HepG2 (cell line): ENCODE measurements at regions not wholly inside any gene's neighbourhood (a gene's known extent, or its start where the extent isn't known, plus 50 kb on each side); places are given as distances from the start of the nearest gene placed in this dataset.

Experiments
- ATAC-seq: fragments of 200-7000 bp; cut with Tn5 transposase; 3 replicates; pipeline ENCODE4 v1.9.1; 2020; ENCODE audit warnings: mild to moderate bottlenecking, moderate library complexity
- BruUV-seq: library from RNA; stranded (reverse); fragments of 400-500 nt; replicated peaks from 2 replicates; lab custom pipeline; 2021; lab: Mats Ljungman, UMichigan
- CTCF ChIA-PET: fragments of 300-600 bp; formaldehyde crosslinking; extraction: SDS; loops from one replicate; lab custom pipeline; 2021; ENCODE audit warnings: low total read pairs, inconsistent platforms, low intra/inter-chr PET ratio; lab: Yijun Ruan, JAX
- POLR2A ChIA-PET: fragments of 350-600 bp; sonication (Branson Sonifier 250); formaldehyde crosslinking; loops from one replicate; lab custom pipeline; 2020; ENCODE audit warnings: antibody characterized with exemption, inconsistent platforms; lab: Yijun Ruan, JAX
- DNase-seq: peaks from one replicate; pipeline ENCODE4 v3.0.0-alpha.2; 2015; ENCODE audit warnings: low spot score
- FAIRE-seq: peaks from 3 replicates; lab custom pipeline; 2011; peaks lifted over from hg19 to GRCh38; lab: Jason Lieb, UNC
- H2AFZ ChIP-seq: one replicate; pipeline ENCODE4 v1.6.1; 2011; ENCODE audit warnings: low read length, inconsistent platforms
- H3K27ac ChIP-seq: fragments of 300-600 bp; 3 replicates; pipeline ENCODE4 v1.8.0; 2011; ENCODE audit warnings: mixed run types, mild to moderate bottlenecking, mixed read lengths, low read length, inconsistent platforms; ENCODE audit not compliant: insufficient read depth; ENCODE audit errors: extremely low read length
- H3K27me3 ChIP-seq, 2 experiments: fragments of 200-600 bp in 1 of 2; 2 replicates in 1 of 2; 3 replicates in 1 of 2; pipeline versions ENCODE4 v1.6.0 to v1.8.0; 2011; ENCODE audit warnings: low read length in 2 of 2, mild to moderate bottlenecking in 2 of 2, moderate library complexity in 2 of 2, inconsistent platforms in 1 of 2; ENCODE audit not compliant: insufficient read depth in 2 of 2, control insufficient read depth in 1 of 2
- H3K36me3 ChIP-seq, 2 experiments: fragments of 200-600 bp in 1 of 2; replicated peaks in 1 of 2; 2 replicates in 1 of 2; 3 replicates in 1 of 2; pipeline versions ENCODE4 v1.5.1 to v1.8.0; 2011; ENCODE audit warnings: low read length in 2 of 2, inconsistent platforms in 1 of 2; ENCODE audit not compliant: insufficient read depth in 2 of 2, control insufficient read depth in 1 of 2
- H3K4me1 ChIP-seq: 2 replicates; pipeline ENCODE4 v1.5.1; 2012; ENCODE audit warnings: low read length, inconsistent platforms; ENCODE audit not compliant: insufficient read depth
- H3K4me2 ChIP-seq: 2 replicates; pipeline ENCODE4 v1.6.0; 2011; ENCODE audit warnings: low read depth, low read length, inconsistent platforms
- H3K4me3 ChIP-seq, 3 experiments: fragments of 200-600 bp in 1 of 3; sonication (generic), shearing (Covaris generic) in 1 of 3; replicated peaks in 1 of 3; 2 replicates each; pipeline ENCODE4 v1.5.1; 2011 to 2016; ENCODE audit warnings: low read length in 3 of 3, inconsistent platforms in 2 of 3, low read depth in 2 of 3, mild to moderate bottlenecking in 2 of 3, control low read depth in 1 of 3, mixed read lengths in 1 of 3; ENCODE audit not compliant: insufficient read depth in 1 of 3
- H3K79me2 ChIP-seq: one replicate; pipeline ENCODE4 v1.6.1; 2011; ENCODE audit warnings: low read length, inconsistent platforms; ENCODE audit not compliant: insufficient read depth
- H3K9ac ChIP-seq: 2 replicates; pipeline ENCODE4 v1.6.0; 2011; ENCODE audit warnings: mild to moderate bottlenecking, low read depth, low read length, inconsistent platforms; ENCODE audit not compliant: insufficient read depth
- H3K9me3 ChIP-seq: 2 replicates; pipeline ENCODE4 v1.5.1; 2012; ENCODE audit warnings: mild to moderate bottlenecking, low read length
- H4K20me1 ChIP-seq: 2 replicates; pipeline ENCODE4 v1.6.0; 2011; ENCODE audit warnings: inconsistent platforms, mild to moderate bottlenecking, low read length, moderate library complexity; ENCODE audit not compliant: insufficient read depth
- ARNT ChIP-seq: fragments of 450-650 bp; IDR thresholded peaks from 2 replicates; pipeline ENCODE4 v1.6.1; 2017
- FOXA1 ChIP-seq, 2 experiments: fragments of 450-650 bp in 1 of 2; sonication (generic) in 1 of 2; formaldehyde crosslinking in 1 of 2; IDR thresholded peaks; 2 replicates each; pipeline versions ENCODE4 v1.4.0 to v1.6.1; 2016 to 2020; ENCODE audit warnings: missing genetic modification reagents in 1 of 2
- MTA1 ChIP-seq: sonication (generic); formaldehyde crosslinking; IDR thresholded peaks from 2 replicates; pipeline ENCODE4 v1.4.0; 2020; ENCODE audit warnings: missing genetic modification reagents, mild to moderate bottlenecking, borderline replicate concordance
- SOX13 ChIP-seq, 3 experiments: fragments of 450-650 bp in 1 of 3; sonication (generic) in 1 of 3; formaldehyde crosslinking in 1 of 3; IDR thresholded peaks in 2 of 3; conservative IDR thresholded peaks in 1 of 3; 2 replicates each; pipeline versions ENCODE4 v1.5.0 to v1.6.1; 2016 to 2020; ENCODE audit warnings: antibody characterized with exemption in 1 of 3, mild to moderate bottlenecking in 1 of 3, missing compliant biosample characterization in 1 of 3, missing genetic modification reagents in 1 of 3, moderate library complexity in 1 of 3
- ZNF10 ChIP-seq: sonication (generic); formaldehyde crosslinking; IDR thresholded peaks from 2 replicates; pipeline ENCODE4 v1.4.0; 2020; ENCODE audit warnings: mild to moderate bottlenecking, low read depth, missing genetic modification reagents, borderline replicate concordance
- ZNF768 ChIP-seq: sonication (generic); formaldehyde crosslinking; IDR thresholded peaks from 2 replicates; pipeline ENCODE4 v1.4.0; 2020; ENCODE audit warnings: missing genetic modification reagents
- ZNF775 ChIP-seq: sonication (generic); formaldehyde crosslinking; IDR thresholded peaks from 2 replicates; pipeline ENCODE4 v1.4.0; 2020; ENCODE audit warnings: missing genetic modification reagents, mild to moderate bottlenecking, moderate library complexity, borderline replicate concordance
- WGBS: methylation state at CpG from one replicate; pipeline ENCODE4 v1.1.6; 2017; ENCODE audit warnings: low lambda C conversion rate; 5-methylcytosine and 5-hydroxymethylcytosine counted together
- in situ Hi-C: cut with HindIII; loops from 2 replicates; pipeline ENCODE4 v1.10.0; 2017; ENCODE audit warnings: low pct_unique_long_range_greater_than_20kb; ENCODE audit not compliant: extremely low pct_ligation_motif_present
- intact Hi-C: fragments of 100-400 bp; cut with micrococcal nuclease; formaldehyde crosslinking; loops from one replicate; pipeline ENCODE4 v1.10.0; 2022; ENCODE audit not compliant: unreplicated experiment
- TF ChIP-seq, protein P1 (sequence below): sonication (generic); formaldehyde crosslinking; IDR thresholded peaks from 2 replicates; pipeline ENCODE4 v1.9.0; 2021; ENCODE audit warnings: missing genetic modification reagents, borderline replicate concordance
- TF ChIP-seq, protein P2 (sequence below): sonication (generic); formaldehyde crosslinking; IDR thresholded peaks from 2 replicates; pipeline ENCODE4 v1.5.0; 2020; ENCODE audit warnings: missing genetic modification reagents
- TF ChIP-seq, protein P3 (sequence below): fragments of 450-650 bp; IDR thresholded peaks from 2 replicates; pipeline ENCODE4 v1.6.1; 2016

DNA sequence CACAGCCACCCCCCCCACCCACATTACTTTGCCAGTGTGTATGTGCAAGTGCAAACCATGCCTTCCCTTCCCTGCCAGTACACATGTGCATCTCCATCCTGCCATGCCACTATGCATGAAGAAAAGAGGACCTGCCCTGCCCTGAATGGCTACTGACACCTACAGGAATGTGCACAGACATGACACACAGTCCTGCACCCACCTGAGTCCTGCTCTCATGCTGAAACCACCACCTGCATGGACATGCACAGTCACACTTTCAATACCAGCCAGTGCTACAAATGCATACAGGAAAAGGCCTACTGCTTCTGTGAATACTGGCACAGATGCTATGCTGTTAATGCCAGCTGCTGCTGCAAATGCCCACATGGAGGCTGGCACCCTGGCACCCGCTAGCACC, 334.4 kb upstream of the DLGAP1 start:
- BruUV-seq: no TSS peak
- TF ChIP-seq ZNF10 (CRISPR knock-in tag) (no peak), MTA1 (CRISPR knock-in tag) (no peak), ZNF768 (CRISPR knock-in tag) (no peak), FOXA1 (IDR thresholded peaks at IDR 0.05) (no peak), FOXA1 (CRISPR knock-in tag; IDR thresholded peaks at IDR 0.05) (no peak), ARNT (no peak), SOX13 (IDR thresholded peaks at IDR 0.05) (no peak), SOX13 (CRISPR knock-in tag; conservative IDR thresholded peaks at IDR 0.05 in 1 of 2, IDR thresholded peaks at IDR 0.05 in 1 of 2) (no peak), ZNF775 (CRISPR knock-in tag) (no peak)
- TF ChIP-seq, protein P1, sequence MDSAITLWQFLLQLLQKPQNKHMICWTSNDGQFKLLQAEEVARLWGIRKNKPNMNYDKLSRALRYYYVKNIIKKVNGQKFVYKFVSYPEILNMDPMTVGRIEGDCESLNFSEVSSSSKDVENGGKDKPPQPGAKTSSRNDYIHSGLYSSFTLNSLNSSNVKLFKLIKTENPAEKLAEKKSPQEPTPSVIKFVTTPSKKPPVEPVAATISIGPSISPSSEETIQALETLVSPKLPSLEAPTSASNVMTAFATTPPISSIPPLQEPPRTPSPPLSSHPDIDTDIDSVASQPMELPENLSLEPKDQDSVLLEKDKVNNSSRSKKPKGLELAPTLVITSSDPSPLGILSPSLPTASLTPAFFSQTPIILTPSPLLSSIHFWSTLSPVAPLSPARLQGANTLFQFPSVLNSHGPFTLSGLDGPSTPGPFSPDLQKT: no peak
- no peaks in the 10 kb centered on the region for H3K79me2 ChIP-seq
- no peak overlapping the region for H3K4me3 ChIP-seq
- intact Hi-C loops: no loop called here
- H2AFZ ChIP-seq: no peak overlapping the region
- no peaks in the 10 kb centered on the region for H3K36me3 ChIP-seq
- no peaks in the 10 kb centered on the region for H3K27me3 ChIP-seq
- CTCF ChIA-PET: no interaction called here
- no peak for FAIRE-seq
- peaks cover 72% of the 10 kb centered on the region for H3K9me3 ChIP-seq
- no peak for ATAC-seq
- 0% methylated on average over 1 of the region's 1 CpG for WGBS
- no peaks in the 10 kb centered on the region for H4K20me1 ChIP-seq
- no peak overlapping the region for H3K4me2 ChIP-seq
- DNase-seq: no peak
- in situ Hi-C loops: no loop called here
- H3K4me1 ChIP-seq: no peaks in the 10 kb centered on the region
- H3K9ac ChIP-seq: no peak overlapping the region
- no peak overlapping the region for H3K27ac ChIP-seq
- POLR2A ChIA-PET: no interaction called here

DNA sequence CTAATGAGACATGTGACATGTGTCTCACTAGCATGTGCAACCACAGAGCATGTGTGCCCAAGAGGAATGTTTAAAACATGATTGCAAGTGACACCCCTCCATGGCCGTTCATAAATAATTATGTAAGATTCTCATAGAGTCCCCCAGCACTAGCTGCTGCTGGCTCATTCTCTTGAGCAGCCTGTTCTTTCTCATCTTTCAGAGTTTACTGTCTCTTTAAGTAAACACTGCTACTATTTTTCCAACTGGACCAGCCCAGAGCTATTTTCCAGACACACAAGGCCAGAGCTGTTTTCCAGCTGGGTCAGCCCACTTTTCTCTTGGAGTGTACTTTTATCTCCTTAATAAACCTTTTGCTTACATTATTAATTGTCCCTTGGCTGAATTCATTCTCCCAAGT, 326.8 kb upstream of the DLGAP1 start:
- Histone ChIP-seq H3K27ac (no peak overlapping the region), H4K20me1 (no peaks in the 10 kb centered on the region), H3K4me2 (no peak overlapping the region), H3K36me3 (no peaks in the 10 kb centered on the region), H3K27me3 (no peaks in the 10 kb centered on the region), H3K9me3 (peaks cover 51% of the 10 kb centered on the region), H3K4me1 (no peaks in the 10 kb centered on the region), H3K4me3 (no peak overlapping the region), H3K79me2 (no peaks in the 10 kb centered on the region), H2AFZ (no peak overlapping the region), H3K9ac (no peak overlapping the region)
- ATAC-seq (no peak), FAIRE-seq (no peak), DNase-seq (no peak)
- TF ChIP-seq, protein P2, sequence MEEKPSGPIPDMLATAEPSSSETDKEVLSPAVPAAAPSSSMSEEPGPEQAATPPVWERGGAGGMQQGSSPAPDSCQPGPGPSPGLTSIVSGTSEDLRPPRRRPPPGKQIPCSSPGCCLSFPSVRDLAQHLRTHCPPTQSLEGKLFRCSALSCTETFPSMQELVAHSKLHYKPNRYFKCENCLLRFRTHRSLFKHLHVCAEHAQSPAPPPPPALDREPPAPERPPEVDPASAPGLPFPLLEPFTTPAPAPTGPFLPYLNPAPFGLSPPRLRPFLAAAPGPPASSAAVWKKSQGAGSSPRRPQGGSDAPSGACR (CRISPR knock-in tag): no peak
- TF ChIP-seq, protein P3, sequence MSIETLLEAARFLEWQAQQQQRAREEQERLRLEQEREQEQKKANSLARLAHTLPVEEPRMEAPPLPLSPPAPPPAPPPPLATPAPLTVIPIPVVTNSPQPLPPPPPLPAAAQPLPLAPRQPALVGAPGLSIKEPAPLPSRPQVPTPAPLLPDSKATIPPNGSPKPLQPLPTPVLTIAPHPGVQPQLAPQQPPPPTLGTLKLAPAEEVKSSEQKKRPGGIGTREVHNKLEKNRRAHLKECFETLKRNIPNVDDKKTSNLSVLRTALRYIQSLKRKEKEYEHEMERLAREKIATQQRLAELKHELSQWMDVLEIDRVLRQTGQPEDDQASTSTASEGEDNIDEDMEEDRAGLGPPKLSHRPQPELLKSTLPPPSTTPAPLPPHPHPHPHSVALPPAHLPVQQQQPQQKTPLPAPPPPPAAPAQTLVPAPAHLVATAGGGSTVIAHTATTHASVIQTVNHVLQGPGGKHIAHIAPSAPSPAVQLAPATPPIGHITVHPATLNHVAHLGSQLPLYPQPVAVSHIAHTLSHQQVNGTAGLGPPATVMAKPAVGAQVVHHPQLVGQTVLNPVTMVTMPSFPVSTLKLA: peak; percentile 34; the same call in 1 of the 2 replicates
- intact Hi-C loops (no loop called here), in situ Hi-C loops (no loop called here)
- ChIA-PET POLR2A (no interaction called here), CTCF (no interaction called here)
- 0% methylated on average over 1 of the region's 1 CpG for WGBS
- no TSS peak for BruUV-seq
